LHCN-M2 (cell line): ENCODE measurements at regions not wholly inside any gene's neighbourhood (a gene's known extent, or its start where the extent isn't known, plus 50 kb on each side); places are given as distances from the start of the nearest gene placed in this dataset.

Experiments used
- DNase-seq: peaks from one replicate; pipeline ENCODE4 v3.0.0-alpha.2; 2012; ENCODE audit warnings: low read depth

DNA sequence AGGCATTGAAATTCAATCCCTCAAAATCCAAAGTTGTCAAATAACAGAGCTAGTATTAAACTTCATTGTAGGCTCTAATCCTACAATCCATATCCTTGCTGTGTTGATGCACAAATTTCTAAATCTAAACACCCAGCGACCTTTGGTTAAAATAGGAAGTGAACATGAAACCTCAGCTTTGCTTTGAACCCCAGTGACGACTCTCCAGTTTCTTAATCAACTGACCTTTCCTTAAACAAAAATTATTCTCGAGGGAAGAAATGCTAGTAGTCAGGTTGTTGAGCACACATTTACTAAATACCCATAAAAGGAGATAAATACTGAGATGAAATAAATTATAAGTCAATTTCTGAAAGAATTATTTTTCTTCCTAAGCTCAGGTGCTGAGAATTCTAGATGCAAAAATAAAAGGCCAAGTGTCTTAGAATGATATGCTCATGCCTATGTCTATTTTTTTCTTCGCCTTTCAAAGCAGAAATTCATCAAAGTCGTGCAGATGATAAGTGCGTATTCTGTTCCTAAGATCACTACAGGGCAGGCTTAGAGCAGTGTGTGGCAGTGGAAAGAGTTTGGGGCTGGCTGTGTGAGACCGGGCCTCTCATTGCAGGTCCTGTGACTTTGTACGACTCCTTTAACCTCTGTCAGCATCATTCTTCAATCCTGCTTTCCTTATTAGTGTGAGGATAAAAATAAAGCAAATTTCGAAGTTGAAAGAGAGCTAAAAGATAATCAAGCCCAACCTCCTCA, 208.7 kb downstream of the PRL start:
- DNase-seq, result no peak

DNA sequence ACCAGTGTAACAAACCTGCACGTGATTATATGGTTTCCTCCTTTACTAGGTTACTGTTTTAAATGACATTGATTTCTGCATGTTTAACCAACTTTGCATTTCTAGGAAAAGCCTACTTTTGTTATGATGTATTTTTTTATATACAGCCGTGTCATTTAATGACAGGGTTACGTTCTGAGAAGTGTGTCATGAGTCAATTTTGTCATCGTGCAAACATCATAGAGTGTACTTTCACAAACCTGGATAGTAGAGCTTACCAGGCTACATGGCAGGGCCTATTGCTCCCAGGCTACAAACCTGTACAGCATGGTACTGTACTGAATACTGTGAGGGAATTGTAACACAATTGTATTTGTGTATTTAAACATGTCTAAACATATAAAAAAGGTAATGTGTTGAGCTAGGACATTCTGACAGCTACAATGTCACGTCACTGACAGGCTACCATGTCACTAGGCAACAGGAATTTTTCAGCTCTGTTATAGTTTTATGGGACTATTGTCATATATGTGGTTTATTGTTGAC, 205.3 kb downstream of the PRL start:
- DNase-seq, result no peak

GRCh38 chr6:22095836-22096235, 201.0 kb downstream of the PRL start:
- DNase-seq, result no peak

- no peak for DNase-seq
These were observed 198.2 kb downstream of the PRL start for GRCh38 chr6:22098601-22099031.

- no peak for DNase-seq
These were observed 197.6 kb downstream of the PRL start for GRCh38 chr6:22099231-22099630.

- DNase-seq, result no peak
These were observed 196.9 kb downstream of the PRL start for GRCh38 chr6:22099923-22100322.

GRCh38 chr6:22101163-22101562, 195.7 kb downstream of the PRL start:
- no peak for DNase-seq

DNA sequence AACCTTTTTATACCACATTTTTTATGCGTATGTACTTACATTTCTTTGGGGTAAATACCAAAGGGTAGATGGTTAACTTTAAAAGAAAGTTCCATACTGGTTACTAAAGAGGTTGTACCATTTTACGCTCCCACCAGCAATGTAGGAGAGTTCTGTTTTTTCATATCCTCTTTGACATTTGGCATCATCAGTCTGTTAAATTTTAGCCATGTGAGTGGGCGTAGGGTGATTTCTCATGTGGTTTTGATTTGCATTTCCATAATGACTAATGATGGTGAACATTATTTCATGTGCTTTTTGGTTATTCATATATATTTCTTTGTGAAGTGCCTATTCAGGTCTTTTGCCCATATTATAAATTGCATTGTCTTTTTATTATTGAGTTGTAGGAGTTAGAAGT, 194.2 kb downstream of the PRL start:
- no peak for DNase-seq

- DNase-seq, result no peak
These were observed 190.4 kb downstream of the PRL start for GRCh38 chr6:22106451-22106850.

DNA sequence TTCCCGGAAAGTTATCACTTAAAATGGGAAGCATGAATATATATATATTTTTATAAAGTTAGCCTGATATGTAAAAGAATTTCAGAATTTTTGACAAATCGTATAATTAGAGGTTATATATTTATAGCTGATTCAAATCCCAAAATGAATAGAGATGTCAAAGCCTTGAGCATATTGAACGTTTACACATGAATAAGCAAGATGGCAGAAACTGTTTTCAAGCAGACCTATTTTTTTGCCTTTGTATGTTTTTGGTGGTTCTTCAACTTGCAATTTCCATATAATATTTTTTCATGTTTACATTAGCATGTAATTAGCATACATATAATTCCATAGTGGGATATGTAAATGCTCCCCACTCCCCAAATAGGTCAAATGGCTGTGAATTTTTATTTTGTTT, 189.9 kb downstream of the PRL start:
- DNase-seq, result no peak

GRCh38 chr6:22108199-22108598, 188.6 kb downstream of the PRL start:
- DNase-seq, result peak; percentile 78

DNA sequence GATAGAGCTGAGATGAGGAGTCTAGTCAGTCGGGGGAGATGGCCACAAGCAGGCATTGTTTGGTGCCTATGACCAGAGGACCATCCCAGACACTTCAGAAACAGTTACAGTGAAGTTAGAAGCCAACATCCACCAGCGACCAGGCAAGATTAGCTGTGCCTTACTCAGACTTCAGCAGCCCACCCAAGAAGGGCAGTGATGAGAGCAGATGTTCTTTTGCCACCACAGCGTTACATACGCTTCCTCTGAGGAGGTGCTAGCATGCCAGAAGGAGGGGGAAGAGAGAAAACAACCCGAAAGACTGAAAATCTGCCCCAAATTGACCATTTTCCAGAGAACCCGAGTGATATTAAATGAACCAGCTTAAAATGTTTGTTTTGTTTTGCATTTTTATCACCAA, 186.8 kb downstream of the PRL start:
- DNase-seq, result no peak

GRCh38 chr6:22112461-22112860, 184.4 kb downstream of the PRL start:
- no peak for DNase-seq

GRCh38 chr6:22113026-22113766, 183.6 kb downstream of the PRL start:
- peak; percentile 95 for DNase-seq

- no peak for DNase-seq
These were observed 181.3 kb downstream of the PRL start for GRCh38 chr6:22115559-22115958.

DNA sequence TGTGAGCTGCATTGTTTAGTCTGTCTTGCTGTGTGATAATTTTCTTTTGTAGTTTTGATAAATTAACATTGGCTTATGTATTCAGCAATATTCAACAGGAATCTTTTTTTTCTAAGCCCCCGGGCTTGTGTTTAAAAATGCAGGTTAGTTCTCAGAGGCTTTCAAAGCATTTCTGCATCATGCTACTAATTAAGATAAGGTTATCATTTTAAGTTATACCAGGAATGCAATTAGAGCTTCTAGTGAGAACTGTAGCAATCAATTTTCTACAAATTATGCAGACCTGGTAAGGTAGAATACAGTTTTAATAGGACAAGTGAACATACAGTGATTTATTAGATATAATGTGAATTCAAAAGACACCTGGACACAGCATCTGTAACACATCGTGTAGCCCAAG, 179.2 kb downstream of the PRL start:
- no peak for DNase-seq

GRCh38 chr6:22119500-22119899, 177.3 kb downstream of the PRL start:
- no peak for DNase-seq

- no peak for DNase-seq
These were observed 172.1 kb downstream of the PRL start for GRCh38 chr6:22124756-22125155.

DNA sequence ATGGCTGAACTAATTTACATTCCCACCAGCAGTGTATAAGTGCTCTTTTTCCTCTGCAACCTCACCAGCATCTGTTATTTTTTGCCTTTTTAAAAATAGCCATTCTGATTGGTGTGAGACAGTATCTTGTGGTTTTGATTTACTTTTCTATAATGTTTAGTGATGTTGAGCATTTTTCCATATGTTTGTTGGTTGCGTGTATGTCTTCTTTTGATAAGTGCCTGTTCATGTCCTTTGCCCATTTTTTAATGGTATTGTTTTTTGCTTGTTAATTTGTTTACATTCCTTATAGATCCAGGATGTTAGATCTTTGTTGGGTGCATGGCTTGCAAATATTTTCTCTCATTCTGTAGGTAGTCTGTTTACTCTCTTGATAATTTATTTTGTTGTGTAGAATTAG, 169.9 kb downstream of the PRL start:
- DNase-seq, result no peak

DNA sequence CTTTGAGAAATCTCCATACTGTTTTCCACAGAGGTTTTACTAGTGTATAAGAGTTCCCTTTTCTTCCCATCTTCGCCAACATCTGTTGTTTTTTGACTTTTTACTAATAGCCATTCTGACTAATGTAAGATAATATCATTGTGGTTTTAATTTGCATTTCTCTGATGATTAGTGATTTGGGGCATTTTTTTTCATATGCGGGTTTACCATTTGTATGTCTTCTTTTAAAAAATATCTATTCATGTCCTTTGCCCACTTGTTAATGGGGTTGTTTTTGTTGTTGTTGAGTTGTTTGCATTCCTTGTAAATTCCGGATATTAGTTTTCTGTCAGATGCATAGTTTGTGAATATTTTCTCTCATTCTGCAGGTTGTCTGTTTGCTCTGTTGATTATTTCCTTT, 167.1 kb downstream of the PRL start:
- no peak for DNase-seq

GRCh38 chr6:22132656-22133055, 164.2 kb downstream of the PRL start:
- peak; percentile 85 for DNase-seq

DNA sequence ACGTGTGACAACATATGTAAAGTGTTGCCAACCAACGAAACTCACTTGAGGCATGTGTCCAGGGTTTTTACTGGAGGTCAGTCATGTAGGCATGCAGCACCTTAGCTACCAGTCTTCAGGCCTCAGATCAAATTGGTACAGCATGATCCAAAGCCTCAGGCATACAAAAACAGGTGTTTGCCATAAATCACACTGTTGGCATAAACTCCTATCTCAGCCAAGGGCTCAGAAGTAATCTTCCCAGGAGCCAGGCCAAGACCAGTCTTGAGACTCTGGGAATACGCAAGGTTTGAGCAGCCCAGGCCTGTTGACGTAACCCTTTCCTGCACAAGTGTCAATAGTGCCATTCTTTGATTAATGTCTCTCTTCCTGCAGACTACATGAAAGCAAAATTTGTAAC, 163.5 kb downstream of the PRL start:
- peak; percentile 85 for DNase-seq

- no peak for DNase-seq
These were observed 162.5 kb downstream of the PRL start for GRCh38 chr6:22134308-22134707.
